Gastrocnemius medialis (tissue), 4 donors: ENCODE measurements at regions not wholly inside any gene's neighbourhood (a gene's known extent, or its start where the extent isn't known, plus 50 kb on each side); places are given as distances from the start of the nearest gene placed in this dataset.

ENCODE experiments used
- CTCF ChIP-seq, 5 experiments: fragments of 450-650 bp in 3 of 5; fragments of 200-600 bp in 2 of 5; sonication (generic) in 2 of 5; IDR thresholded peaks in 4 of 5; conservative IDR thresholded peaks in 1 of 5; 1 replicate in 4 of 5; 2 replicates in 1 of 5; pipeline ENCODE4 v1.5.1; 2016 to 2019; ENCODE audit warnings: antibody characterized with exemption in 5 of 5, mild to moderate bottlenecking in 3 of 5, moderate library complexity in 3 of 5
- POLR2A ChIP-seq, 2 donors: fragments of 450-650 bp; IDR thresholded peaks; one replicate each; pipeline ENCODE4 v1.6.1; 2017; ENCODE audit warnings: antibody characterized with exemption in 2 of 2, mild to moderate bottlenecking in 2 of 2, moderate library complexity in 2 of 2

GRCh38 chr1:96989302-96989701 is 267.7 kb downstream of the PTBP2 start:
- TF ChIP-seq CTCF (IDR thresholded peaks at IDR 0.05 in 4 of 5, conservative IDR thresholded peaks at IDR 0.05 in 1 of 5) (no peak), POLR2A (IDR thresholded peaks at IDR 0.05) (no peak)
